OCI-LY7 (cell line): ENCODE measurements at regions not wholly inside any gene's neighbourhood (a gene's known extent, or its start where the extent isn't known, plus 50 kb on each side); places are given as distances from the start of the nearest gene placed in this dataset.

ENCODE experiments used
- BruUV-seq: library from RNA; stranded (reverse); fragments of 400-500 nt; replicated peaks from 2 replicates; lab custom pipeline; 2021; lab: Mats Ljungman, UMichigan
- CTCF ChIA-PET: fragments of 300-600 bp; sonication (Branson Sonifier 250); formaldehyde crosslinking; loops from one replicate; lab custom pipeline; 2022; ENCODE audit warnings: antibody characterized with exemption; ENCODE audit not compliant: unreplicated experiment; lab: Charles Lee
- POLR2A ChIA-PET: fragments of 300-600 bp; sonication (Branson Sonifier 250); formaldehyde crosslinking; loops from one replicate; lab custom pipeline; 2022; ENCODE audit warnings: antibody characterized with exemption; lab: Charles Lee
- DNase-seq: peaks from one replicate; pipeline ENCODE4 v3.0.0-alpha.2; 2015; ENCODE audit warnings: low spot score
- H2AFZ ChIP-seq: fragments of 200-600 bp; sonication (generic), shearing (Covaris generic); 2 replicates; pipeline ENCODE4 v1.6.1; 2014; ENCODE audit warnings: mild to moderate bottlenecking, antibody characterized with exemption, low read length, moderate library complexity
- H3K27ac ChIP-seq: fragments of 200-600 bp; sonication (generic); 2 replicates; pipeline ENCODE4 v1.5.1; 2014; ENCODE audit warnings: mixed run types, low read depth, mild to moderate bottlenecking, moderate library complexity, low read length, inconsistent platforms; ENCODE audit not compliant: poor library complexity, severe bottlenecking
- H3K36me3 ChIP-seq: fragments of 200-600 bp; sonication (generic); 2 replicates; pipeline ENCODE4 v1.6.1; 2014; ENCODE audit warnings: mild to moderate bottlenecking, antibody characterized with exemption, low read length, moderate library complexity, mixed read lengths; ENCODE audit not compliant: insufficient read depth
- H3K4me1 ChIP-seq: fragments of 200-600 bp; sonication (generic); 2 replicates; pipeline ENCODE4 v1.5.1; 2014; ENCODE audit warnings: mild to moderate bottlenecking, low read length; ENCODE audit not compliant: insufficient read depth, poor library complexity, severe bottlenecking
- H3K4me2 ChIP-seq: fragments of 200-600 bp; sonication (generic); 2 replicates; pipeline ENCODE4 v1.6.1; 2014; ENCODE audit warnings: mild to moderate bottlenecking, low read length
- H3K4me3 ChIP-seq: fragments of 200-600 bp; sonication (generic); 2 replicates; pipeline ENCODE4 v1.5.1; 2014; ENCODE audit warnings: mild to moderate bottlenecking, low read depth, low read length; ENCODE audit not compliant: poor library complexity, severe bottlenecking
- H3K79me2 ChIP-seq: fragments of 200-600 bp; sonication (generic); 2 replicates; pipeline ENCODE4 v1.6.1; 2016; ENCODE audit warnings: low read depth, mild to moderate bottlenecking, low read length, moderate library complexity, mixed read lengths; ENCODE audit not compliant: insufficient read depth
- H3K9me2 ChIP-seq: fragments of 200-600 bp; sonication (generic); 2 replicates; pipeline ENCODE4 v1.6.1; 2016; ENCODE audit warnings: mild to moderate bottlenecking, low read length, mixed read lengths; ENCODE audit not compliant: insufficient read depth
- H3K9me3 ChIP-seq: fragments of 200-600 bp; sonication (generic); 2 replicates; pipeline ENCODE4 v1.6.1; 2014; ENCODE audit warnings: mild to moderate bottlenecking, mixed run types, low read length, mixed read lengths
- H4K20me1 ChIP-seq: fragments of 200-600 bp; sonication (generic); 2 replicates; pipeline ENCODE4 v1.6.1; 2014; ENCODE audit warnings: mild to moderate bottlenecking, antibody characterized with exemption, low read length, moderate library complexity, mixed read lengths; ENCODE audit not compliant: insufficient read depth
- EZH2phosphoT487 ChIP-seq: fragments of 200-600 bp; sonication (generic); IDR thresholded peaks from 2 replicates; pipeline ENCODE4 v1.6.1; 2018; ENCODE audit warnings: low read depth, borderline replicate concordance, mild to moderate bottlenecking, mixed run types, antibody characterized with exemption, low read length, moderate library complexity, mixed read lengths
- intact Hi-C: fragments of 100-400 bp; cut with micrococcal nuclease; formaldehyde crosslinking; loops from one replicate; pipeline ENCODE4 v1.10.0; 2022; ENCODE audit not compliant: unreplicated experiment
- TF ChIP-seq, protein P1 (sequence below): fragments of 200-600 bp; sonication (generic); conservative IDR thresholded peaks from 2 replicates; pipeline ENCODE4 v1.5.1; 2014; ENCODE audit warnings: mild to moderate bottlenecking, antibody characterized with exemption, low read length, moderate library complexity, mixed read lengths

DNA sequence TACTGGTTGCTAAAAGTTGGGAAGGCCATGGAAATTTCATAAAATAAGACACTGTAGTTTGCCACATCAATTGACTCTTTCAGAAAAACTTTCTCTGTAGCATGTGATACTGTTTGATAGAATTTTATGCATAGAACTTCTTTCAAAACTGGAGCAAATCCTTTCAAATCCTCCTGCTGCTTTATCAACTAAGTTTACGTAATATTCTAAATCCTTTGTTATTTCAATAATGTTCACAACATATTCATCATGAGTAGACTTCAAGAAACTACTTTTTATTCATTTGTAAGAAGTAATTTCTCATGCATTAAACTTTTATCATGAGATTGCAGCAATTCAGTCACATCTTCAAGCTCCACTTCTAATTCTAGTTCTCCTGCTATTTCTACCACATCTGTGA is 199.3 kb downstream of the PCDH18 start:
- no peaks in the 10 kb centered on the region for H3K79me2 ChIP-seq
- H3K4me3 ChIP-seq = no peak overlapping the region
- POLR2A ChIA-PET = no interaction called here
- no peaks in the 10 kb centered on the region for H4K20me1 ChIP-seq
- TF ChIP-seq, protein P1, sequence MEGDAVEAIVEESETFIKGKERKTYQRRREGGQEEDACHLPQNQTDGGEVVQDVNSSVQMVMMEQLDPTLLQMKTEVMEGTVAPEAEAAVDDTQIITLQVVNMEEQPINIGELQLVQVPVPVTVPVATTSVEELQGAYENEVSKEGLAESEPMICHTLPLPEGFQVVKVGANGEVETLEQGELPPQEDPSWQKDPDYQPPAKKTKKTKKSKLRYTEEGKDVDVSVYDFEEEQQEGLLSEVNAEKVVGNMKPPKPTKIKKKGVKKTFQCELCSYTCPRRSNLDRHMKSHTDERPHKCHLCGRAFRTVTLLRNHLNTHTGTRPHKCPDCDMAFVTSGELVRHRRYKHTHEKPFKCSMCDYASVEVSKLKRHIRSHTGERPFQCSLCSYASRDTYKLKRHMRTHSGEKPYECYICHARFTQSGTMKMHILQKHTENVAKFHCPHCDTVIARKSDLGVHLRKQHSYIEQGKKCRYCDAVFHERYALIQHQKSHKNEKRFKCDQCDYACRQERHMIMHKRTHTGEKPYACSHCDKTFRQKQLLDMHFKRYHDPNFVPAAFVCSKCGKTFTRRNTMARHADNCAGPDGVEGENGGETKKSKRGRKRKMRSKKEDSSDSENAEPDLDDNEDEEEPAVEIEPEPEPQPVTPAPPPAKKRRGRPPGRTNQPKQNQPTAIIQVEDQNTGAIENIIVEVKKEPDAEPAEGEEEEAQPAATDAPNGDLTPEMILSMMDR = no peak
- TF ChIP-seq EZH2phosphoT487 = no peak
- no peaks in the 10 kb centered on the region for H3K36me3 ChIP-seq
- no peak overlapping the region for H2AFZ ChIP-seq
- H3K9me3 ChIP-seq = no peaks in the 10 kb centered on the region
- no peak overlapping the region for H3K4me2 ChIP-seq
- H3K4me1 ChIP-seq = no peaks in the 10 kb centered on the region
- H3K9me2 ChIP-seq = no peaks in the 10 kb centered on the region
- no peak for DNase-seq
- CTCF ChIA-PET = no interaction called here
- BruUV-seq = no TSS peak
- intact Hi-C loops = no loop called here
- H3K27ac ChIP-seq = no peak overlapping the region

DNA sequence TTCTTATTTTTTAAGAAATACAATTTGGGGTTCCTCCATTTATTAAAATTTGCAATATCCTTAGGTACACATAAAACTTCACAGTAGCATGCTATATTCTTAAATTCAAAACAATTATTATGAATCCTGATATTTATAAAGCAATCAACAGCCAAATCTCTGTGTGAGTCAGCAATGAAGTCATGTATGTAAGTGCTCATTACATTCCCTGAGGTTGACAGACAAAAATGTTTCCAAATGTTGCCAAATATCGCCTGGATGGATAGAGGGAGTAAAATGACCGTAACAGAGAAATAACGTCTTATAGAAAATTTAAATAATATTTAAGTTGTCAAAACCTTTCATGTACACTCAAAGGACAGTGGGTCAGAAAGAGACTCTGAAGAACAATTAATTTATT is 220.0 kb downstream of the PCDH18 start:
- Histone ChIP-seq H3K9me2 (no peaks in the 10 kb centered on the region), H3K79me2 (no peaks in the 10 kb centered on the region), H3K9me3 (no peaks in the 10 kb centered on the region), H3K4me3 (no peak overlapping the region), H3K36me3 (no peaks in the 10 kb centered on the region), H3K4me1 (no peaks in the 10 kb centered on the region), H4K20me1 (no peaks in the 10 kb centered on the region), H3K27ac (no peak overlapping the region), H2AFZ (no peak overlapping the region), H3K4me2 (no peak overlapping the region)
- no TSS peak for BruUV-seq
- DNase-seq = no peak
- ChIA-PET POLR2A (interaction anchor here (0.6 kb wide), 1 partner anchor 878 kb away, joined by 3 read pairs; no protein-coding TSS in a partner anchor), CTCF (no interaction called here)
- TF ChIP-seq EZH2phosphoT487 = no peak
- TF ChIP-seq, protein P1 = no peak
- intact Hi-C loops = no loop called here

DNA sequence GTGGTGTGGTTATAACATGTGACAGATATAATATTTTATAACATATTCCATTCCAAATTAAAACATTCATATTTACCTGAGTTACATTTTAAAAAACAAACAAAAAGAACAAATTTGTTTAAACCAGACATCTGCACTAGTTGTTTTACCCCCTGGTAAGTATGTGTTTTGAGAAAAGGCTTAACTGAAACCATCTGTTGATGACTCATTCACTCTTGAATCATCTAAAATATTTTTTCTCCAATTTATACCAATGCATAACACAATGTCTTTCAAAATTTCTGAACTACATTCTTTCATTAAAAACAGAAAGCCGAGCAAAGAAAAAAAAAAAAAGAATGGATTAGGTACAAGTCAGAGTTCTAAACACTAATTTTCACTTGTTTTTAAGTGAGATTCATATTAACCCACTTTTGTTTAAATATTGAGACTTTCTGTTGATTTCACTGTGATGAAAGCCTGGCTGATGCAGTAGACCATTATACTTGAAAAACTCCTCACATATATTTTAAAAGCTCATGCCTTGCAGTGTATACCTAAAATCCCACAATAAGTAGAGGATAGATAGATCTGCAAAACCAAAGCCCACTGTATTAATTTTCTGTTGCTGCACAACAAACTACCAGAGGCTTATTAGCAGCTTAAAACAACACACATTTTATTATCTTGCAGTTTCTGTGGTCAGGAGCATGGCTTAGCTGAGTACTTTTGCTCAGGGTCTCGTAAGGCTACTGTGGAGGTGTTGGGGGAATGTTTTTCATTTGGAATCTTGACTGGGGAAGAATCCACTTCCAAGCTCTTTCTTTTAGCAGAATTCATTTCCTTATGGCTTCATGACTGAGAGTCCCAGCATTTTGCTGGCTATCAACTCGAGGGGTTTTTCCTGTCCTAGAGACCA is 221.5 kb downstream of the PCDH18 start:
- ChIA-PET CTCF (no interaction called here), POLR2A (no interaction called here)
- Histone ChIP-seq H3K36me3 (no peaks in the 10 kb centered on the region), H3K4me2 (no peak overlapping the region), H3K27ac (no peak overlapping the region), H3K9me2 (no peaks in the 10 kb centered on the region), H3K4me3 (no peak overlapping the region), H3K79me2 (no peaks in the 10 kb centered on the region), H3K9me3 (no peaks in the 10 kb centered on the region), H4K20me1 (no peaks in the 10 kb centered on the region), H2AFZ (no peak overlapping the region), H3K4me1 (no peaks in the 10 kb centered on the region)
- BruUV-seq = no TSS peak
- intact Hi-C loops = no loop called here
- no peak for DNase-seq
- no peak for TF ChIP-seq EZH2phosphoT487
- TF ChIP-seq, protein P1 = no peak
